H1 (cell line): ENCODE measurements at regions not wholly inside any gene's neighbourhood (a gene's known extent, or its start where the extent isn't known, plus 50 kb on each side); places are given as distances from the start of the nearest gene placed in this dataset.

ENCODE experiments used
- CTCF ChIA-PET: fragments of 300-600 bp; sonication (Branson Sonifier 250); formaldehyde crosslinking; loops from one replicate; lab custom pipeline; 2021; ENCODE audit not compliant: partially characterized antibody; lab: Charles Lee
- POLR2A ChIA-PET: fragments of 300-600 bp; sonication (Branson Sonifier 250); formaldehyde crosslinking; loops from one replicate; lab custom pipeline; 2021; ENCODE audit warnings: inconsistent platforms; ENCODE audit not compliant: partially characterized antibody; lab: Charles Lee
- DNase-seq, 2 experiments: peaks; one replicate each; pipeline versions ENCODE4 v3.0.0 to v3.0.0-alpha.2; 2010 to 2022; ENCODE audit warnings: low spot score in 2 of 2, low read depth in 1 of 2, mixed read lengths in 1 of 2
- FAIRE-seq: peaks from 2 replicates; lab custom pipeline; 2011; peaks lifted over from hg19 to GRCh38; lab: Jason Lieb, UNC
- H2AFZ ChIP-seq: 2 replicates; pipeline ENCODE4 v1.8.1; 2012; ENCODE audit warnings: low read length, inconsistent platforms
- H2AK5ac ChIP-seq: 2 replicates; pipeline ENCODE4 v1.6.1; 2013; ENCODE audit warnings: low read depth, low read length
- H2BK120ac ChIP-seq: replicated peaks from 2 replicates; pipeline ENCODE3; 2013; ENCODE audit warnings: low read depth, low read length, inconsistent platforms
- H2BK12ac ChIP-seq: 2 replicates; pipeline ENCODE4 v1.6.1; 2013; ENCODE audit warnings: low read depth, low read length
- H2BK15ac ChIP-seq: 2 replicates; pipeline ENCODE4 v1.6.1; 2013; ENCODE audit warnings: low read length
- H2BK20ac ChIP-seq: 2 replicates; pipeline ENCODE4 v1.6.1; 2013; ENCODE audit warnings: low read length
- H2BK5ac ChIP-seq: 2 replicates; pipeline ENCODE4 v1.6.1; 2013; ENCODE audit warnings: low read depth, low read length
- H3K14ac ChIP-seq: 2 replicates; pipeline ENCODE4 v1.6.1; 2013; ENCODE audit warnings: inconsistent platforms; ENCODE audit not compliant: insufficient read length
- H3K18ac ChIP-seq: 2 replicates; pipeline ENCODE4 v1.6.1; 2013; ENCODE audit warnings: low read length; ENCODE audit errors: extremely low read depth
- H3K23ac ChIP-seq: 2 replicates; pipeline ENCODE4 v1.6.1; 2013; ENCODE audit warnings: inconsistent platforms; ENCODE audit not compliant: insufficient read length
- H3K23me2 ChIP-seq: 2 replicates; pipeline ENCODE4 v1.6.1; 2013; ENCODE audit warnings: low read depth, low read length
- H3K27ac ChIP-seq: 2 replicates; pipeline ENCODE4 v1.6.1; 2011; ENCODE audit warnings: low read depth, low read length, inconsistent platforms
- H3K27me3 ChIP-seq, 4 experiments: replicated peaks in 1 of 4; 1 replicate in 1 of 4; 2 replicates in 3 of 4; pipeline versions ENCODE4 v1.6.1 to v1.8.1; 2011 to 2013; ENCODE audit warnings: low read length in 3 of 4, mild to moderate bottlenecking in 3 of 4, inconsistent platforms in 2 of 4, mixed read lengths in 2 of 4, moderate library complexity in 1 of 4; ENCODE audit not compliant: control insufficient read depth in 3 of 4, insufficient read depth in 3 of 4; ENCODE audit errors: extremely low read depth in 1 of 4
- H3K36me3 ChIP-seq, 4 experiments: 2 replicates each; pipeline versions ENCODE4 v1.6.1 to v1.8.1; 2011 to 2013; ENCODE audit warnings: mild to moderate bottlenecking in 4 of 4, low read length in 3 of 4, moderate library complexity in 2 of 4, control low read depth in 1 of 4, inconsistent platforms in 1 of 4; ENCODE audit not compliant: insufficient read depth in 4 of 4, control insufficient read depth in 2 of 4
- H3K4ac ChIP-seq: replicated peaks from 2 replicates; pipeline ENCODE3; 2013; ENCODE audit warnings: low read length, low read depth, mixed read lengths, inconsistent platforms; ENCODE audit not compliant: insufficient read length
- H3K4me1 ChIP-seq, 4 experiments: replicated peaks in 1 of 4; 1 replicate in 1 of 4; 2 replicates in 3 of 4; pipeline versions ENCODE4 v1.6.1 to v1.8.1; 2011 to 2013; ENCODE audit warnings: low read length in 3 of 4, inconsistent platforms in 2 of 4, mixed read lengths in 1 of 4; ENCODE audit not compliant: insufficient read depth in 4 of 4, control insufficient read depth in 3 of 4
- H3K4me2 ChIP-seq, 2 experiments: 2 replicates each; pipeline versions ENCODE4 v1.6.1 to v1.8.1; 2011 to 2013; ENCODE audit warnings: low read depth in 2 of 2, low read length in 2 of 2, control low read depth in 1 of 2, inconsistent platforms in 1 of 2, mild to moderate bottlenecking in 1 of 2; ENCODE audit not compliant: insufficient read depth in 1 of 2
- H3K4me3 ChIP-seq, 4 experiments: fragments of 200-600, 300-600 bp in 1 of 4; sonication (generic), shearing (Covaris generic), sonication (Bioruptor Twin) in 1 of 4; 2 replicates each; pipeline versions ENCODE4 v1.5.1 to v1.8.1; 2011 to 2016; ENCODE audit warnings: low read length in 4 of 4, low read depth in 3 of 4, control low read depth in 2 of 4, inconsistent platforms in 2 of 4, mild to moderate bottlenecking in 2 of 4, mixed read lengths in 1 of 4, moderate library complexity in 1 of 4; ENCODE audit not compliant: insufficient read depth in 2 of 4; ENCODE audit errors: extremely low read depth in 1 of 4
- H3K56ac ChIP-seq: replicated peaks from 2 replicates; pipeline ENCODE3; 2013; ENCODE audit warnings: low read depth, mild to moderate bottlenecking, mixed read lengths, low read length, inconsistent platforms; ENCODE audit not compliant: insufficient read length
- H3K79me1 ChIP-seq: 2 replicates; pipeline ENCODE4 v1.6.1; 2013; ENCODE audit warnings: low read depth, low read length, control low read depth
- H3K79me2 ChIP-seq, 2 experiments: 2 replicates each; pipeline versions ENCODE4 v1.6.1 to v1.8.1; 2012 to 2013; ENCODE audit warnings: low read length in 2 of 2, mild to moderate bottlenecking in 2 of 2, inconsistent platforms in 1 of 2; ENCODE audit not compliant: insufficient read depth in 2 of 2, control insufficient read depth in 1 of 2
- H3K9ac ChIP-seq, 4 experiments: replicated peaks in 1 of 4; 1 replicate in 1 of 4; 2 replicates in 3 of 4; pipeline versions ENCODE4 v1.6.1 to v1.8.1; 2011 to 2013; ENCODE audit warnings: low read depth in 3 of 4, low read length in 3 of 4, control low read depth in 2 of 4, mild to moderate bottlenecking in 2 of 4, moderate library complexity in 2 of 4, inconsistent platforms in 1 of 4; ENCODE audit errors: extremely low read depth in 1 of 4
- H3K9me3 ChIP-seq, 2 experiments: 2 replicates each; pipeline versions ENCODE4 v1.6.1 to v1.8.1; 2012 to 2013; ENCODE audit warnings: mild to moderate bottlenecking in 2 of 2, moderate library complexity in 2 of 2, control low read depth in 1 of 2, inconsistent platforms in 1 of 2, low read depth in 1 of 2, low read length in 1 of 2, mixed read lengths in 1 of 2; ENCODE audit not compliant: insufficient read depth in 2 of 2
- H4K20me1 ChIP-seq, 2 experiments: replicated peaks in 1 of 2; 2 replicates each; pipeline versions ENCODE3 to v1.8.1; 2011 to 2013; ENCODE audit warnings: inconsistent platforms in 2 of 2, low read length in 2 of 2, mild to moderate bottlenecking in 1 of 2; ENCODE audit not compliant: insufficient read depth in 2 of 2, control insufficient read depth in 1 of 2
- H4K5ac ChIP-seq: 2 replicates; pipeline ENCODE4 v1.6.1; 2013; ENCODE audit warnings: low read length, low read depth, mixed read lengths, inconsistent platforms; ENCODE audit not compliant: insufficient read length
- H4K8ac ChIP-seq: 2 replicates; pipeline ENCODE4 v1.8.0; 2013; ENCODE audit warnings: mild to moderate bottlenecking, moderate library complexity, low read length, inconsistent platforms; ENCODE audit not compliant: insufficient read depth; ENCODE audit errors: extremely low read depth
- H4K91ac ChIP-seq: replicated peaks from 2 replicates; pipeline ENCODE3; 2013; ENCODE audit warnings: low read length, mixed read lengths, inconsistent platforms; ENCODE audit not compliant: insufficient read length
- ATF2 ChIP-seq: IDR thresholded peaks from 2 replicates; pipeline ENCODE4 v1.6.1; 2012; ENCODE audit warnings: low read length, inconsistent platforms
- BCL11A ChIP-seq, 2 experiments: IDR thresholded peaks; one replicate each; pipeline ENCODE4 v1.6.1; 2011; ENCODE audit warnings: low read depth in 2 of 2, low read length in 2 of 2, mild to moderate bottlenecking in 2 of 2
- MAX ChIP-seq: IDR thresholded peaks from 2 replicates; pipeline ENCODE4 v1.6.1; 2012; ENCODE audit warnings: inconsistent platforms
- SIX5 ChIP-seq: IDR thresholded peaks from 2 replicates; pipeline ENCODE4 v1.6.1; 2011; ENCODE audit warnings: mild to moderate bottlenecking, low read depth, low read length
- TAF1 ChIP-seq: IDR thresholded peaks from 2 replicates; pipeline ENCODE4 v1.6.1; 2011; ENCODE audit warnings: mild to moderate bottlenecking, low read depth, low read length
- YY1 ChIP-seq: IDR thresholded peaks from 2 replicates; pipeline ENCODE4 v1.6.1; 2011; ENCODE audit warnings: low read depth, mild to moderate bottlenecking, low read length
- WGBS, 2 experiments: shearing (Covaris generic) in 1 of 2; methylation state at CpG; one replicate each; pipeline versions ENCODE4 v1.1.6 to v1.1.7; 2013 to 2015; ENCODE audit warnings: low lambda C conversion rate in 2 of 2, mixed read lengths in 2 of 2, inconsistent platforms in 1 of 2, low coverage in 1 of 2, missing lambda C conversion rate in 1 of 2; ENCODE audit not compliant: insufficient replicate concordance in 2 of 2, insufficient coverage in 1 of 2, insufficient read length in 1 of 2; ENCODE audit errors: extremely low coverage in 1 of 2, missing lambda C conversion rate in 1 of 2; 5-methylcytosine and 5-hydroxymethylcytosine counted together

- Histone ChIP-seq H2BK120ac (no peak overlapping the region), H2AK5ac (no peak overlapping the region), H3K23ac (no peak overlapping the region), H3K14ac (no peak overlapping the region), H4K91ac (no peak overlapping the region), H3K23me2 (peaks cover 12% of the 10 kb centered on the region; the same call in 1 of the 2 replicates), H3K4me2 (no peak overlapping the region), H4K5ac (no peak overlapping the region), H4K8ac (no peak overlapping the region), H3K9me3 (peaks cover 6% of the 10 kb centered on the region in 2 experiments; a peak in 2 of 4 replicates), H3K9ac (no peak overlapping the region), H2BK15ac (no peak overlapping the region), H3K79me1 (no peaks in the 10 kb centered on the region), H4K20me1 (peaks cover 0 to 4% of the 10 kb centered on the region in 2 experiments), H3K36me3 (no peaks in the 10 kb centered on the region), H2BK20ac (no peak overlapping the region), H3K27ac (no peak overlapping the region), H3K4me3 (no peak overlapping the region), H3K18ac (no peak overlapping the region), H3K27me3 (peaks cover 0 to 2% (median 0%) of the 10 kb centered on the region in 4 experiments; a peak in 1 of 7 replicates), H3K56ac (no peak overlapping the region), H3K4ac (no peak overlapping the region), H2BK12ac (no peak overlapping the region), H3K79me2 (no peaks in the 10 kb centered on the region), H2BK5ac (no peak overlapping the region), H3K4me1 (no peaks in the 10 kb centered on the region; a peak in 1 of 7 replicates), H2AFZ (no peak overlapping the region)
- CTCF ChIA-PET, result interaction anchor here (1.0 kb wide), 1 partner anchor 9 kb away, joined by 3 read pairs; no protein-coding TSS in a partner anchor
- TF ChIP-seq SIX5 (no peak), ATF2 (no peak), TAF1 (no peak), YY1 (no peak), BCL11A (IDR thresholded peaks at IDR 0.05; ENCODE audit: low read depth in 2 of 2, low read length in 2 of 2) (no peak), MAX (no peak)
- DNase-seq (no peak), FAIRE-seq (no peak)
- WGBS, 2 experiments, result 91% methylated on average over 6 of the region's 6 CpGs; no CpG with 5 or more reads in 1 of the 2 experiments
- POLR2A ChIA-PET, result no interaction called here
These were observed 99.9 kb upstream of the ADRA2C start for GRCh38 chr4:3666263-3666662.
